Activated CD4-positive, alpha-beta T cell treated with anti-CD3 and anti-CD28 coated beads for 48 hours (primary cell): ENCODE measurements at regions not wholly inside any gene's neighbourhood (a gene's known extent, or its start where the extent isn't known, plus 50 kb on each side); places are given as distances from the start of the nearest gene placed in this dataset.

Experiments
- DNase-seq: peaks from one replicate; pipeline ENCODE4 v3.0.0-alpha.2; 2020

GRCh38 chr3:87041191-87041590 is 50.2 kb upstream of the VGLL3 start:
- DNase-seq, result no peak
